ENCODE measurements at regions not wholly inside any gene's neighbourhood (a gene's known extent, or its start where the extent isn't known, plus 50 kb on each side); places are given as distances from the start of the nearest gene placed in this dataset.

DNA sequence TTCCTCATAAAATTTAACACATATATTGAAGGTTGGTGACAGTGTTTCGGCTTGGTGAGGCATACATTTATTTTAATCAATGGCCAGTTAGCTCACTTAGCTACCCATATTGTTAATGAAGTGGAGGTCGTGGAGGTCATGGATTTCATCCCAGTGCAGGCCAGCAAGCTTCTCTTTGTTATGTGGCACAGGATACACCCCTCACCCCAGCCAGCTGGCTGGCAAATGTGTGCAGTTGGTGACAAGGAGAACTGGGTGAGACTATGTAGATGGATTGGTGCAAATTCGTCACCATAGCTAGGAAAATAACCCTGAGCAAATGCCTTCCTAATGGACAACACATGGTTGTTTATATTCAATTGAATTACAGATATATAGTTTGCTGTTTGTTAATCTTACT lies 50.5 kb upstream of the FOXP2 start:
- 54 to 58% methylated on average over 3 of the region's 3 CpGs for WGBS, 2 donors
- no peaks in the 10 kb centered on the region for H3K36me3 ChIP-seq

DNA sequence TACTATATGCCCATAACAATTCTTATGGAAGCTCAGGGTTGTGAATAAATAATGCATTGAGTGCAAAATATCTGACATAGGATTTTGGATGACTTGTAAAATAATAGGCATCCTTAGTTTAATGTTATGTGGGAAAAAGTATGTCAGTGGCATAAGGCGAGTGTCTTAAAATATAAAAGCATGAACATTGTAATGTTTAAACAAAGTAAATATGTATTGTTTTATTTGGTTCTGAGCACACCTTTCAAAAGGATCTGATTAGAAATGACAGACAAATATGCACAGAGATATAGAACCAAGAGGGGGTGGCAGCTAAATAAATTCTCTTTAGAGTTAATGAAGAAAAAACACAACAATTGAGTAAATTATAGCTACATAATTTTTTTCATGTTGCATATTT lies 51.3 kb upstream of the FOXP2 start:
- TF ChIP-seq EP300 (IDR thresholded peaks at IDR 0.05): no peak
- no peak for TF ChIP-seq POLR2A (IDR thresholded peaks at IDR 0.05)
- TF ChIP-seq, protein P1, sequence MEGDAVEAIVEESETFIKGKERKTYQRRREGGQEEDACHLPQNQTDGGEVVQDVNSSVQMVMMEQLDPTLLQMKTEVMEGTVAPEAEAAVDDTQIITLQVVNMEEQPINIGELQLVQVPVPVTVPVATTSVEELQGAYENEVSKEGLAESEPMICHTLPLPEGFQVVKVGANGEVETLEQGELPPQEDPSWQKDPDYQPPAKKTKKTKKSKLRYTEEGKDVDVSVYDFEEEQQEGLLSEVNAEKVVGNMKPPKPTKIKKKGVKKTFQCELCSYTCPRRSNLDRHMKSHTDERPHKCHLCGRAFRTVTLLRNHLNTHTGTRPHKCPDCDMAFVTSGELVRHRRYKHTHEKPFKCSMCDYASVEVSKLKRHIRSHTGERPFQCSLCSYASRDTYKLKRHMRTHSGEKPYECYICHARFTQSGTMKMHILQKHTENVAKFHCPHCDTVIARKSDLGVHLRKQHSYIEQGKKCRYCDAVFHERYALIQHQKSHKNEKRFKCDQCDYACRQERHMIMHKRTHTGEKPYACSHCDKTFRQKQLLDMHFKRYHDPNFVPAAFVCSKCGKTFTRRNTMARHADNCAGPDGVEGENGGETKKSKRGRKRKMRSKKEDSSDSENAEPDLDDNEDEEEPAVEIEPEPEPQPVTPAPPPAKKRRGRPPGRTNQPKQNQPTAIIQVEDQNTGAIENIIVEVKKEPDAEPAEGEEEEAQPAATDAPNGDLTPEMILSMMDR (IDR thresholded peaks at IDR 0.05): no peak
- TF ChIP-seq POLR2AphosphoS5 (IDR thresholded peaks at IDR 0.05): no peak
- H3K27me3 ChIP-seq: no peaks in the 10 kb centered on the region
- no peak overlapping the region for H3K27ac ChIP-seq
- 75 to 83% methylated on average over 1 of the region's 1 CpG for WGBS, 2 donors
- H3K4me1 ChIP-seq: no peaks in the 10 kb centered on the region
- H3K9me3 ChIP-seq: no peaks in the 10 kb centered on the region
- ATAC-seq (ENCODE audit: low FRiP score in 2 of 2): no peak
- H3K36me3 ChIP-seq: no peaks in the 10 kb centered on the region
- no peak for DNase-seq
- H3K4me3 ChIP-seq: no peak overlapping the region

More for the DNA sequence above, 50.5 kb upstream of the FOXP2 start:
- TF ChIP-seq, protein P1 (IDR thresholded peaks at IDR 0.05): no peak
- no peak for TF ChIP-seq POLR2A (IDR thresholded peaks at IDR 0.05)
- TF ChIP-seq POLR2AphosphoS5 (IDR thresholded peaks at IDR 0.05): no peak
- TF ChIP-seq EP300 (IDR thresholded peaks at IDR 0.05): no peak
- Histone ChIP-seq H3K27ac (no peak overlapping the region), H3K4me1 (no peaks in the 10 kb centered on the region), H3K27me3 (no peaks in the 10 kb centered on the region), H3K9me3 (no peaks in the 10 kb centered on the region), H3K4me3 (no peak overlapping the region)
- DNase-seq: no peak
- no peak for ATAC-seq (ENCODE audit: low FRiP score in 2 of 2)

DNA sequence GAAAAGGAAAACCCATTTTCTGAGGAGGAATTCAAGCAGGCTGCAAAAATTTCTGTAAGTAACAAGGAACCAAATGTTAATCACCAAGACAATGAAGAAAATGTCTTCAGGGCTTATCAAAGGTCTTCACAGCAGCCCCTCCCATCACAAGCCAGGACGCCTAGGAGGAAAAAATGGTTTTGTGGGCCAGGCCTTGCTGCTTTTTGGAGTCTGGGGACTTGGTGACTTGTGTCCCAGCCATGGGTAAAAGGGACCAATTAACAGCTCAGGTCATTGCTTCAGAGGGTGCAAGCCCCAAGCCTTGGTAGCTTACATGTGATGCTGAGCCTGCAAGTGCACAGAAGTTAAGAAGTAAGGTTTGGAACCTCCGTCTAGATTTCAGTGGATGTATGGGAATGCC lies 55.7 kb upstream of the FOXP2 start:
- H3K4me1 ChIP-seq: no peaks in the 10 kb centered on the region
- H3K27me3 ChIP-seq: no peaks in the 10 kb centered on the region
- no peaks in the 10 kb centered on the region for H3K9me3 ChIP-seq
- TF ChIP-seq POLR2AphosphoS5 (IDR thresholded peaks at IDR 0.05) (no peak), EP300 (IDR thresholded peaks at IDR 0.05) (no peak), POLR2A (IDR thresholded peaks at IDR 0.05) (no peak)
- TF ChIP-seq, protein P1 (IDR thresholded peaks at IDR 0.05): no peak
- no peak overlapping the region for H3K27ac ChIP-seq
- ATAC-seq (ENCODE audit: low FRiP score in 2 of 2): no peak
- 95 to 97% methylated on average over 2 of the region's 2 CpGs for WGBS, 2 donors
- H3K4me3 ChIP-seq: no peak overlapping the region
- H3K36me3 ChIP-seq: no peaks in the 10 kb centered on the region
- DNase-seq: no peak

DNA sequence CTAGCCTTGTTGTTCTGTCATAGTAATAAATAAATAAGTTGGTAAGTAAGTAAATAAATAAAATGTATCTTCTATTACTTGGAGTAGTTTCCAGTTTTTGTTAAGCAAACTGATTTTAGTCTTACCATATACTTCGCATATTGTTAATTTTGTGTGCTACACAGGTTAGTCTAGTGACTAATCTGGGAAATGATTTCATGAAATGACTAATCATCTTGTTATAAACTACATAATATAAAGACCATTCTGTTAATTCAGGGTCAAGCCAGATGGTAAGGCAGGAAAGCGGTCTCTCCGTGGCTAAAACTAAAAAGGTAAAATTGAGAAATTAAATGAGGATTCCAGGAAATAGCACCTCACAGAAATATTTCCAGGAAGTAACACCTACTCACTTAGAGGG lies 58.5 kb upstream of the FOXP2 start:
- Histone ChIP-seq H3K4me1 (no peaks in the 10 kb centered on the region), H3K27me3 (no peaks in the 10 kb centered on the region), H3K9me3 (no peaks in the 10 kb centered on the region), H3K4me3 (no peak overlapping the region), H3K36me3 (no peaks in the 10 kb centered on the region), H3K27ac (no peak overlapping the region)
- DNase-seq: no peak
- no peak for ATAC-seq (ENCODE audit: low FRiP score in 2 of 2)
- 78 to 86% methylated on average over 3 of the region's 3 CpGs for WGBS, 2 donors
- TF ChIP-seq, protein P1 (IDR thresholded peaks at IDR 0.05): no peak
- no peak for TF ChIP-seq POLR2A (IDR thresholded peaks at IDR 0.05)
- TF ChIP-seq EP300 (IDR thresholded peaks at IDR 0.05): no peak
- no peak for TF ChIP-seq POLR2AphosphoS5 (IDR thresholded peaks at IDR 0.05)

DNA sequence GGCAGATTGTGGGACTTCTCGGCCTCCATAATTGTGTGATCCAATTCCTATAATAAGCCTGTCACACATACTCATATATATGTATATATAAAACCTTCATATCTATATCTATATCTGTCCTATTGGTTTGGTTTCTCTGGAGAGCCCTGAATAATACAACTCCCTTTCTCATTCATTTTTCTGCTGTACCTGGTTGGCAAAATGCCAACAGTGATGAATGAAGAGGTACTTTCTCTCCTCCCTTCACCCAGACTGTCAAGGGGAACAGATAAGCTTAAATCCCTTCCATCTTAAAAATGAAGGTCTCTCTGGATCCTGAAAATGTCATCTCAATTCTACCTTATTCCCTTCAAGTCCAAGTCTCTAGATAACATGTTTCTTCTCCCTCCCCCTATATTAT lies 60.3 kb upstream of the FOXP2 start:
- TF ChIP-seq, protein P1 (IDR thresholded peaks at IDR 0.05): no peak
- TF ChIP-seq POLR2AphosphoS5 (IDR thresholded peaks at IDR 0.05): no peak
- TF ChIP-seq EP300 (IDR thresholded peaks at IDR 0.05): no peak
- TF ChIP-seq POLR2A (IDR thresholded peaks at IDR 0.05): no peak
- DNase-seq (no peak), ATAC-seq (ENCODE audit: low FRiP score in 2 of 2) (no peak)
- H3K4me1 ChIP-seq: no peaks in the 10 kb centered on the region
- WGBS, 2 donors: 93 to 94% methylated on average over 1 of the region's 1 CpG
- H3K4me3 ChIP-seq: no peak overlapping the region
- H3K27ac ChIP-seq: no peak overlapping the region
- H3K27me3 ChIP-seq: no peaks in the 10 kb centered on the region
- no peaks in the 10 kb centered on the region for H3K36me3 ChIP-seq
- H3K9me3 ChIP-seq: no peaks in the 10 kb centered on the region
